ENCODE measurements at regions not wholly inside any gene's neighbourhood (a gene's known extent, or its start where the extent isn't known, plus 50 kb on each side); places are given as distances from the start of the nearest gene placed in this dataset.
"Not testable (repeated sequence)": the region's sequence is repeated elsewhere in the genome, so short reads cannot be mapped to it uniquely, and the experiment has no call there.

DNA sequence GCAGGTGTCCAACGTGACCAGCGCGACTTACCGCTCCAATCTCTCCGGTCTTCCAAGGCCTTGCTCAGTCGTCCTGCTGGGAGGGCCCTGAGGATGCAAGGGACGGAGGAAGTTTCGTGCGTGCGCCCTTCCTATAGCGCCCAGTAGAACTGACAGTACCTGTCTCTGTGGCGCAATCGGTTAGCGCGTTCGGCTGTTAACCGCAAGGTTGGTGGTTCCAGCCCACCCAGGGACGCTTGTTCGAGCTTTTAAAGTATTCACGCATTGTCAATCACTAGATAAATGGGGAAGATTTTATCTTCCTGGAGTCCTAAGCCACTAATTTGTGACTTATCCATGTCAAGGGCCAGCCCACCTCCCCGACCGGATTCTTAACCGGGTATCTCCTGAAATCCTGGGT lies 141.1 kb upstream of the NOTCH2NLA start:
- H3K4me2 ChIP-seq (ENCODE audit: insufficient read depth, insufficient read length, low read length); H3K23ac ChIP-seq (ENCODE audit: insufficient read length, low read depth, low read length): not testable (repeated sequence)

DNA sequence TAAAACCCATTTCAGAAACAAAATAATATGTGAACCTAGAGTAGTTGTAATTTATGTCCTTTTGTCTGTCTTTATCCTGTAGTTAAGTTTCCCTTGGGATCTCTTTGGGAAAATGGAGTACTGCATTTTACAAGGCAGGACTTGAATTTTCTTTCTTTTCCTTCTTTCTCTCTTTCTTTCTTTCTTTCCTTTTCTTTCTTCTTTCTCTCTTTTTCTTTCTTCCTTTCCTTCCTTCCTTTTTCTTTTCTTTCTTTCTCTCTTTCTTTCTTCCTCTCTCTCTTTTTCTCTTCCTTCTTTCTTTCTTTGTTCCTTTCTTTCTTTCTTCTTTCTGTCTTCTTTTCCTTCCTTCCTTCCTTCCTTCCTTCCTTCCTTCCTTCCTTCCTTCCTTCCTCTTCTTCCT lies 126.6 kb upstream of the NOTCH2NLA start:
- not testable (repeated sequence) for H3K79me1 ChIP-seq (ENCODE audit: insufficient read depth, low read depth, low read length, poor library complexity, severe bottlenecking); H2BK20ac ChIP-seq (ENCODE audit: low read depth, low read length, poor library complexity, severe bottlenecking); H4K8ac ChIP-seq (replicated peaks; ENCODE audit: insufficient read length, low read depth, low read length); H2AFZ ChIP-seq (ENCODE audit: low read length); H3K9me3 ChIP-seq (ENCODE audit: control insufficient read depth, low read depth, low read length); H3K4me1 ChIP-seq (ENCODE audit: insufficient read depth, low read length); H3K4me1 Mint-ChIP-seq; H2BK12ac ChIP-seq (ENCODE audit: insufficient read length, low read depth, low read length); H3K4ac ChIP-seq (ENCODE audit: low read depth, low read length); H3K4me2 ChIP-seq (ENCODE audit: insufficient read depth, insufficient read length, low read length); H2AK5ac ChIP-seq (ENCODE audit: insufficient read length, low read length); H2BK120ac ChIP-seq (ENCODE audit: low read depth, low read length, poor library complexity, severe bottlenecking); DNase-seq; H3K4me3 Mint-ChIP-seq; H3K27me3 ChIP-seq (ENCODE audit: insufficient read depth, low read length); H3K9ac ChIP-seq (ENCODE audit: extremely low read depth, insufficient read length, low read length); H4K5ac ChIP-seq (ENCODE audit: insufficient read length, low read depth, low read length); H3K9me3 Mint-ChIP-seq; H3K23me2 ChIP-seq (ENCODE audit: insufficient read length, low read depth, low read length, poor library complexity, severe bottlenecking); H3K27ac ChIP-seq (ENCODE audit: insufficient read length, low read depth, low read length); H3K56ac ChIP-seq (ENCODE audit: insufficient read length, low read depth, low read length); H2BK5ac ChIP-seq (ENCODE audit: insufficient read length, low read length); H3K18ac ChIP-seq (ENCODE audit: insufficient read length, low read depth, low read length); H3K27ac Mint-ChIP-seq; H4K91ac ChIP-seq (ENCODE audit: insufficient read length, low read depth, low read length); H4K20me1 ChIP-seq (ENCODE audit: control insufficient read depth, insufficient read depth, insufficient read length); H3K79me2 ChIP-seq (ENCODE audit: insufficient read depth, low read length); H3K14ac ChIP-seq (ENCODE audit: insufficient read depth, low read length); H3K23ac ChIP-seq (ENCODE audit: insufficient read length, low read depth, low read length); H3T11ph ChIP-seq (ENCODE audit: low read length); H3K36me3 Mint-ChIP-seq (ENCODE audit: insufficient read depth in 1 of 3, low read depth in 3 of 3); H2BK15ac ChIP-seq (ENCODE audit: low read depth, low read length); H3K27me3 Mint-ChIP-seq (ENCODE audit: low read depth)

More for the DNA sequence above, 141.1 kb upstream of the NOTCH2NLA start:
- H2BK15ac ChIP-seq (ENCODE audit: low read depth, low read length); H3T11ph ChIP-seq (ENCODE audit: low read length); H4K5ac ChIP-seq (ENCODE audit: insufficient read length, low read depth, low read length); H3K27me3 Mint-ChIP-seq (ENCODE audit: low read depth); H2BK12ac ChIP-seq (ENCODE audit: insufficient read length, low read depth, low read length); H3K27ac ChIP-seq (ENCODE audit: insufficient read length, low read depth, low read length); H4K91ac ChIP-seq (ENCODE audit: insufficient read length, low read depth, low read length); H4K8ac ChIP-seq (replicated peaks; ENCODE audit: insufficient read length, low read depth, low read length); H3K79me2 ChIP-seq (ENCODE audit: insufficient read depth, low read length); H2BK20ac ChIP-seq (ENCODE audit: low read depth, low read length, poor library complexity, severe bottlenecking); H3K4ac ChIP-seq (ENCODE audit: low read depth, low read length); H3K56ac ChIP-seq (ENCODE audit: insufficient read length, low read depth, low read length); H3K4me1 Mint-ChIP-seq; H3K23me2 ChIP-seq (ENCODE audit: insufficient read length, low read depth, low read length, poor library complexity, severe bottlenecking); H3K36me3 Mint-ChIP-seq (ENCODE audit: insufficient read depth in 1 of 3, low read depth in 3 of 3); H3K9me3 ChIP-seq (ENCODE audit: control insufficient read depth, low read depth, low read length); H2AFZ ChIP-seq (ENCODE audit: low read length); H3K9me3 Mint-ChIP-seq; H3K4me1 ChIP-seq (ENCODE audit: insufficient read depth, low read length); H3K27me3 ChIP-seq (ENCODE audit: insufficient read depth, low read length); H3K14ac ChIP-seq (ENCODE audit: insufficient read depth, low read length); H4K20me1 ChIP-seq (ENCODE audit: control insufficient read depth, insufficient read depth, insufficient read length); H3K18ac ChIP-seq (ENCODE audit: insufficient read length, low read depth, low read length); H2BK120ac ChIP-seq (ENCODE audit: low read depth, low read length, poor library complexity, severe bottlenecking); H3K79me1 ChIP-seq (ENCODE audit: insufficient read depth, low read depth, low read length, poor library complexity, severe bottlenecking); H3K9ac ChIP-seq (ENCODE audit: extremely low read depth, insufficient read length, low read length); H2BK5ac ChIP-seq (ENCODE audit: insufficient read length, low read length); H2AK5ac ChIP-seq (ENCODE audit: insufficient read length, low read length): not testable (repeated sequence)
- DNase-seq, result peak; percentile 77
- Mint-ChIP-seq H3K27ac (peak overlapping the region in 1 of 3 experiments; percentile 82; a peak in 1 of 7 replicates), H3K4me3 (peak overlapping the region; percentile 64 to 83)
- no CpG with 5 or more reads among the region's 23 CpGs for WGBS (ENCODE audit: extremely low coverage, insufficient read length, low lambda C conversion rate)

DNA sequence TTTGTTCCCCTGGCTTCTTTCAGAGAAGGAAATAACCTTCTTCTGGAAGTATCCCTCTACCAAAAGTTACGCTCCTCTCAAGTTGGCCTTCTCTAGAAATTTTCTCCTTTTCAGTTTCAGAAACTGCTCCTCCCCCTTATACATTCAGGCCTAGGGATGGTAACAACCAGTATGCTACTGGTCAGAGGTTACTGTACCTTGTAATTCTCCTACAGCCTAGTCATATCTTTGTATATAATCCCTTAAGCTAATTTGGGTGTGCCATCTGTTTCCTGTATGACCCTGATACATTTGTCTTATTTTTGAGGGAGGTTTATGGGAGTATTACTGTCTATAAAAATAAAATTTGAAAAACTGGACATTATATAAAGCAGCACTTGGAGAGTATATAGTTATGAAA lies 98.0 kb upstream of the NOTCH2NLA start:
- not testable (repeated sequence) for H3K4me2 ChIP-seq (ENCODE audit: insufficient read depth, insufficient read length, low read length); H3T11ph ChIP-seq (ENCODE audit: low read length); H2AK5ac ChIP-seq (ENCODE audit: insufficient read length, low read length); H3K23ac ChIP-seq (ENCODE audit: insufficient read length, low read depth, low read length); H3K14ac ChIP-seq (ENCODE audit: insufficient read depth, low read length); H4K20me1 ChIP-seq (ENCODE audit: control insufficient read depth, insufficient read depth, insufficient read length); H3K18ac ChIP-seq (ENCODE audit: insufficient read length, low read depth, low read length); H3K27ac ChIP-seq (ENCODE audit: insufficient read length, low read depth, low read length); H2BK20ac ChIP-seq (ENCODE audit: low read depth, low read length, poor library complexity, severe bottlenecking); H2AFZ ChIP-seq (ENCODE audit: low read length); H4K91ac ChIP-seq (ENCODE audit: insufficient read length, low read depth, low read length); H3K56ac ChIP-seq (ENCODE audit: insufficient read length, low read depth, low read length); H2BK15ac ChIP-seq (ENCODE audit: low read depth, low read length); H4K5ac ChIP-seq (ENCODE audit: insufficient read length, low read depth, low read length); H3K36me3 Mint-ChIP-seq (ENCODE audit: insufficient read depth in 1 of 3, low read depth in 3 of 3); H3K9me3 Mint-ChIP-seq; H3K27ac Mint-ChIP-seq; DNase-seq; H3K27me3 Mint-ChIP-seq (ENCODE audit: low read depth); H2BK12ac ChIP-seq (ENCODE audit: insufficient read length, low read depth, low read length); H3K4me1 ChIP-seq (ENCODE audit: insufficient read depth, low read length); H3K4me1 Mint-ChIP-seq; H2BK120ac ChIP-seq (ENCODE audit: low read depth, low read length, poor library complexity, severe bottlenecking); H3K9ac ChIP-seq (ENCODE audit: extremely low read depth, insufficient read length, low read length); H3K23me2 ChIP-seq (ENCODE audit: insufficient read length, low read depth, low read length, poor library complexity, severe bottlenecking); H3K27me3 ChIP-seq (ENCODE audit: insufficient read depth, low read length); H4K8ac ChIP-seq (replicated peaks; ENCODE audit: insufficient read length, low read depth, low read length); H3K4ac ChIP-seq (ENCODE audit: low read depth, low read length); H3K9me3 ChIP-seq (ENCODE audit: control insufficient read depth, low read depth, low read length); H3K79me2 ChIP-seq (ENCODE audit: insufficient read depth, low read length); H3K4me3 Mint-ChIP-seq; H3K79me1 ChIP-seq (ENCODE audit: insufficient read depth, low read depth, low read length, poor library complexity, severe bottlenecking); H2BK5ac ChIP-seq (ENCODE audit: insufficient read length, low read length)
- no CpG with 5 or more reads among the region's 1 CpG for WGBS (ENCODE audit: extremely low coverage, insufficient read length, low lambda C conversion rate)
